NCI-H748 (cell line): ENCODE measurements at regions not wholly inside any gene's neighbourhood (a gene's known extent, or its start where the extent isn't known, plus 50 kb on each side); places are given as distances from the start of the nearest gene placed in this dataset.
A peak's percentile ranks its signal among the peaks of the same experiment; 100 is the strongest.
"Not testable (repeated sequence)": the region's sequence is repeated elsewhere in the genome, so short reads cannot be mapped to it uniquely, and the experiment has no call there.

Source experiments
- DNase-seq: peaks from one replicate; lab custom pipeline; 2025; ENCODE audit not compliant: unreplicated experiment; lab: John Stamatoyannopoulos, UW

DNA sequence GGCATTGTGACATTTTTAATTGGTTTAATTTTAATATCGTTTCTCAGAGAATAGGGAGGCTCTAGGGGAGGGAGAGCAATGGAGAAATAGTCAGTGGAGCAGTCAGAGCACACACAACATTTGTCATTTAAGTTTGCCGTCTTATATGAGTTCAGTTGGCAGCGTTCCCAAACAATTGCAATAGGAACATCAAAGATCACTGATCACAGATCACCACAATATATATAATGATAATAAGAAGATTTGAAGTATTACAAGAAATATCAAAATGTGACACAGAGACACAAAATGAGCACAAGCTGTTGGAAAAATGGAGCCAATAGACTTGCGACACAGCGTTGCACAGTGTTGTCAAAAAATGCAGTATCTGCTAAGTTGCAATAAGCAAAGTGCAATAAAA lies 303.7 kb downstream of the CDH19 start:
- DNase-seq = no peak

DNA sequence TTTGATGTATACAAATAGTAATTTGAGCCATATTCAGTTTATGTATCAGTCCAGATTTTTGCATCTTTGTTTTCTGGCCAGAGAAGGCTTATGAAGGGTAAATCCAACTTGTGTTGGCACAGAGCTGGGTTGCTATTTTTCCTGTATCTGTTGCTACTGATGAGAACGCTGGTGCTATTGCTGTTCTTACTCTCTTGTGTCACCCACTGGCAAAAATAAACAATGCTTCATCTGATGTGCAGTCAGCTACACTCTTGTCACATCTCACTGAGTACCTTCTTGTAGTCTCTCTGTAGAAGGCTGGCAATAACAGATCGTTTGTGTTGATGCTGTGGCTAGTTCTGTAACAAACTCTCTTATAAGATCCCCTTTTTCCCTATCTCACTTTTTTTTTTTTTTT lies 323.4 kb downstream of the CDH19 start:
- no peak for DNase-seq

- no peak for DNase-seq
These were observed 331.9 kb downstream of the CDH19 start for GRCh38 chr18:66271962-66272361.

DNA sequence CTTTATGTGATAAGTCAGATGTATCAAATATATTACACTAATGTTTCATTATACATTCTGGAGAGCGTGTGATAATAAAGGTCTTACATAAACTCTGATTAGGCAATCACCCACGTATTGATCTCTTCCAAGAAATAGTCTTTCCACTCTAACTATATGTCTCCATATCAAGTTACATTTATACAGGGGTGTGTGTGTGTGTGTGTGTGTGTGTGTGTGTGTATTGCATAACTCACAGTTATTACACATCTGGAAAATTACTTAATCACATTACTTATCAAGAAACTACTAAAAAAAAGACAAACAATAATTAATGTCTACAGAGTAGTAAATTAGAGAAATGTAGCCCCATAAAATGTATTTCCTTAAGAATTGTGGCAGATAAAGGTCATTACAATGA lies 339.8 kb downstream of the CDH19 start:
- no peak for DNase-seq

GRCh38 chr18:66254121-66254520 lies 349.8 kb downstream of the CDH19 start:
- DNase-seq = no peak

- DNase-seq = no peak
These were observed 351.2 kb downstream of the CDH19 start for GRCh38 chr18:66252703-66253102.

DNA sequence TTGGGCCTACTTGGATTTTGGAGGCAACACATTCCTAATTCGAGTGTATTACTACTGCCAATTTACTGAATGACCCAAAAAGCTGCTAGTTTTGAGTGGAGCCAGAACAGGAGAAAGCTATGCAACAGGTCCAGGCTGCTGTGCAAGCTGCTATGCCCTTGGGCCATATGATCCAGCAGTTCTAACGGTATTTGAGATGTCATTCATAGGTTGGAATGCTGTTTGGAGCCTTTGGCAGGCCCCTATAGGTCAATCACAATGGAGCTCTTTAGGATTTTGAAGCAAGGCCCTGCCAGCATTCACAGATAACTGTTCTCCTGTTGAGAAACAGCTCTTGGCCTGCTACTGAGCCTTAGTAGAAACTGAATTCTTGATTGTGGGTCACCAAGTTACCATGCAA lies 368.7 kb downstream of the CDH19 start:
- no peak for DNase-seq

GRCh38 chr18:66226782-66227181 lies 377.1 kb downstream of the CDH19 start:
- DNase-seq = no peak

DNA sequence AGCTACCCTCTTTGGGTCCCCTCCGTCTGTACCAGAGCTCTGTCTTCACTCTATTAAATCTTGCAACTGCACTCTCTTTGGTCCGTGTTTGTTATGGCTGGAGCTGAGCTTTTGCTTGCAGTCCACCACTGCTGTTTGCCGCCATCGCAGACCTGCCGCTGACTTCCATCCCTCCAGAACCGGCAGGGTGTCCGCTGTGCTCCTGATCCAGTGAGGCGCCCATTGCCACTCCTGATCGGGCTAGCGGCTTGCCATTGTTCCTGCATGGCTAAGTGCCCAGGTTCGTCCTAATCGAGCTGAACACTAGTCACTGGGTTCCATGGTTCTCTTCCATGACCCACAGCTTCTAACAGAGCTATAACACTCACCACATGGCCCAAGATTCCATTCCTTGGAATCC lies 380.6 kb downstream of the CDH19 start:
- not testable (repeated sequence) for DNase-seq

GRCh38 chr18:66222174-66222573 lies 381.7 kb downstream of the CDH19 start:
- DNase-seq = no peak

GRCh38 chr18:66219817-66220216 lies 384.1 kb downstream of the CDH19 start:
- no peak for DNase-seq

- DNase-seq = no peak
These were observed 392.1 kb downstream of the CDH19 start for GRCh38 chr18:66211749-66212148.

GRCh38 chr18:66210875-66211274 lies 393.0 kb downstream of the CDH19 start:
- DNase-seq = no peak

DNA sequence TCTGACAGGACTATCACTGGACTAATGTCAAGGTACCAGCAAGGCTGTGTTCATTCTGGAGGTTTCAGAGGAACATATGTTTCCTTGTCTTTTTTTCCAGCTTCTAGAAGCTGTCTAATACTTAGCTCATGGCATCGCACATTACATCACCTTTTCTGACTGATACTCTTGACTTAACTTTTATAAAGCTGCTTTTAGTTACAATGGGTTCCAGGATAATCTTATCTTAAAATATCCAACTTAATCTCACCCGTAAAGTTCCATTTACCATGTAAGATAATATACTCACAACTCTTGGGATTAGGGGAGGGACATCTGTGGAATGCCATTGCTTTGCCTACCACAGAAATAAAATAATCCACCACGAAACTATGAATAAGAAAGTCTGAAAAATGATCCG lies 394.2 kb downstream of the CDH19 start:
- no peak for DNase-seq

DNA sequence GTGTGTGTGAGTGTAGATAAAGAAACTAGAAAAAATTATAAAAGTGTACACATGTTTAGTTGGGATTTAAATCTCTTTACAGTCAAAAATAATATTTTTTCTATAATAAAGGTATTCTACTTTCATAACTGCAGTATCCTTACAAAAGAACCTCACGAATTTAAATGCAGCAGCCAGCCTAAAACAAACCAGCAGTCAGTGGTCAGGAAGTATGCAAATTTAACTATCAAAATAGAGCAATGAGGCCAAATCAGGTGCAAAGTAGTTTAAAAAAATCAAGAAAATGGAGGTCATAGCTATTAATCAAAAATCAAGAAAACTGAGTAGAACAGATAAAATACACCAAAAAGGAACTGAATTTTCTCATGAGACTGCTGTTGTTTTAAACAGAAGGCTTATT lies 407.1 kb downstream of the CDH19 start:
- no peak for DNase-seq

DNA sequence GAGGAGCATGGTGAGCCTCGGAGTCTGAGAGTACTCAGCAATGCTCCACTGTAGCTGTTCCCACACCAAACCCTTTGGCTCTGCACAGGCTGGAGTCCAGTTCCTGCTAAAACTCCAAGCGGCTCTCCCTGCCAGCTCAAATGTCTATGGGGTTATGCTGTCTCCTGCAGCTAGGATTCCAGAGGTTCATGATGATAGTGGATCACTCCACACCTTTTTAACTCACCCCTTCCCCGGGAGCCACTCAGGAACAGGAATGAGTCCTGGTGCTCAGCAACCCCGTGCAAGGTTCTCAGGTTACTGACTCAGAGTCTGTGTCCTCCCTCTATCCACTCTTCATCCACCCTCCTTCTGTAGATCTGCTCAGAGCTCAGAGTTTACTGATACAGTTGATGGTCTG lies 410.0 kb downstream of the CDH19 start:
- DNase-seq = peak; percentile 15

DNA sequence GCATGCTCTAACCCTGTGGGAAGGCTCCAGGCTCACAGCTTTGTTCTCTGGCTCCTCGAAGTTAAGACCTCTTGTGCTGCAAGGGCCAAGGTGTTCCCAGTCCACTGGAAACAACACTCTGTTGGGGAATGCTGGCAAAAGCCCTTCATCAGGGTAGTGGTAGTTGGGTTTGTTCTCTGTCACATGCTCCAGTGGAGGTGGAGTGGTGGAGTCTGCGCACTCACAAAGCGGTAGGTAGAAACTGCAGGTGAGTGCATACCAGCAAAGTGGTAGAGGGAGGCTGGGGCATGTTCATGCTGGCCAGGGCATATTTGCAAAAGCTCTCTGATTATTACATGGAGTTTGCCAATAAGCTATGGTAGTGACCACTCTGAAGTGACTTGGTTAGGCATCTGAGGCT lies 410.5 kb downstream of the CDH19 start:
- DNase-seq = no peak

DNA sequence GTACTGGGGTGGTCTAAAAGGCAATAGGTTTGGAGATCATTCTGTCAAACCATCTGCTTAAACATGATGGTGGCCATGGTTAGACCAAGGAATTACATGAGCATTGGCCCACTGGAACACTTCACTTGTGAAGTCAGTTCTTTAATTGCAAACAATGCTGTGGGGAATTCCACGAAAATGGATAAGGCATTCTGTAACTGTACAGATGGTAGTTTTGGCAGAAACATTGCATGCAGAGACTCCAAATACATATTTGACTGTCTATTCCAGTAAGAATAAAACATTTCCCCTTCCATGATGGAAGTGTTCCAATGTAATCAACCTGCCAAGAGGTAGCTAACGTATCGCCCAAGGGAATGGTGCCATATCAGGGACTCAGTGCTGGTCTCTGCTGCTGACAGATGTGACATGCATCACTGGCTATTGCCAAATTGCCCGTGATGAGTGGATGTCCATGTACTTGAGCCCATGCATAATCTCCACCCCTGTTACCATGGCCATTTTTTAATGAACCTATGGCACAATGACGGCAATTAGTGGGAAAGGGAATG lies 417.9 kb downstream of the CDH7 start:
- no peak for DNase-seq

DNA sequence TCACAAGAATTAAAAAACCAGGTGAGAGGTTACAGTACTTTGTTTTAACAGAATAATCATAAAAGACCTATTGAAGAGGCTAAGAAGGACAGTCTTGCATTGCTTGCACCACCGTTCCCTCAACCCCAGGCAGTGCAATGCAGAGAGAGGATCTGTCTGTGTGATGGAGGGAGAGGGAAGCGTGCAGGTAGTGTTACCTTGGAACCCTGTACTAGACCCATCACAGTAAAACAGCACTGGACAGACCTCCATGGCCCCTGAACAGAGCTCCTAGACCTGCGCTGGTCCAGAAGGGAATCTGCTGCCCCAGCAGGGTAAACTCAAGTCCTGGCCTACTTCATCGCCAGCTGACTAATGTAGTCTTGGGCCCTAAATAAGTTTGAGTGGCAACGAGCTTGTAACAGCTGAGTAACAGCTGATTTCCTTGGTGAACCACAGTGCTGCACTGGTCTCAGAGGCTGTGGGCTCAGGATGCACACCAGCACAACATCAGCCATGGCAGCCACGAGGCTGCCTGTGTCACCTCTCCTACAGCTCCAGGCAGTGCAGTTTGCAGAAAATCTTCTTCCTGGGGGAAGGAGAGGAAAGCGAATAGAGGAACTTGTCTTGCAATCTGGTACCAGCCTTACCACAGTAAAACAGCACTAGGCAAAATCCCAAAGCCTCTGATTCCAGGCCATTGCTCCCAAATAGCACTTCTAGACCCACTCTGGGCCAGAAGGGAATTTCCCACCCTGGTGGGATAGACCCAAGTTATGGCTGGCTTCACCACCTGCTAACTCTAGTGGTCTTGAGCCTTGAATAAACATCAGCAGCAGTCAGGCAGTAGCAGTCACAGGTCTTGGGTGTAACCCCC lies 417.2 kb downstream of the CDH7 start:
- no peak for DNase-seq

- no peak for DNase-seq
These were observed 409.2 kb downstream of the CDH7 start for GRCh38 chr18:66160007-66160406.

GRCh38 chr18:66159451-66159850 lies 408.6 kb downstream of the CDH7 start:
- no peak for DNase-seq

DNA sequence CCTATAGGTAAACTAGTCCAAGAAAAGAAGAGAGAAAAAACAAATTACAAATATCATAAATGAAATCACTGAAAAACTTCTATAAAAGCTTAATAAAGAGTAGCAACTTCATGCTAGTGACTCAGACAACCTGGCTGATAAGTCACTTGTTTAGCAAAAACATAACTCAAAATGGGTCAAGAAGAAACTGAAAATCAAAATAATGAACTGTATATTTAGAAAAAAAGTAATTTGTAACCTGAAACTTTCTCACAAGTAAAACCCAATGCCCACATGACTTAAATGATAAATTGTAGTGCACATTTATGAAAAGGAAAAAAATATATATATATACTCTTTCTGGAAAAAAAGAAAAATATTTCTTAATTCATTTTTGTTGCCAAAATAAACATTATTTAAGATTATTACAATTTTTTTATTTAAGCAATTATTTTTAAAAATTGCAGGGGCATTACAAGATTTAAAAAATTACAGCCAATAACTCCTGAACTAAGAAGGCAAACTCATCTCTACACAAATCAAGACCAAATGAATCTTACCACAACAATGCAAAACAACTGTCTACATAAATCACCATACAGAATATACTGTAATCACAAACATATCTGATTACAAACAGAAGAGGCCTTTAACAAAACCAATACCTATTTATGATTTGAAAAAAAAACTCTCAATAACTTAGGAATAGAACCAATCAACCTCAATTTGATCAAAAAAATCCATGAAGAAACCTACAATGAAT lies 406.3 kb downstream of the CDH7 start:
- no peak for DNase-seq
